Stimulated activated CD4-positive, alpha-beta T cell treated with anti-CD3 and anti-CD28 coated beads, Interleukin-15, amount 100 ng/mL, for 1 hour (primary cell): ENCODE measurements at regions not wholly inside any gene's neighbourhood (a gene's known extent, or its start where the extent isn't known, plus 50 kb on each side); places are given as distances from the start of the nearest gene placed in this dataset.
"Not testable (repeated sequence)": the region's sequence is repeated elsewhere in the genome, so short reads cannot be mapped to it uniquely, and the experiment has no call there.

Experiments
- DNase-seq, 2 donors: peaks; one replicate each; pipeline ENCODE4 v3.0.0-alpha.2; 2020; ENCODE audit warnings: low read depth in 1 of 2, low spot score in 1 of 2

DNA sequence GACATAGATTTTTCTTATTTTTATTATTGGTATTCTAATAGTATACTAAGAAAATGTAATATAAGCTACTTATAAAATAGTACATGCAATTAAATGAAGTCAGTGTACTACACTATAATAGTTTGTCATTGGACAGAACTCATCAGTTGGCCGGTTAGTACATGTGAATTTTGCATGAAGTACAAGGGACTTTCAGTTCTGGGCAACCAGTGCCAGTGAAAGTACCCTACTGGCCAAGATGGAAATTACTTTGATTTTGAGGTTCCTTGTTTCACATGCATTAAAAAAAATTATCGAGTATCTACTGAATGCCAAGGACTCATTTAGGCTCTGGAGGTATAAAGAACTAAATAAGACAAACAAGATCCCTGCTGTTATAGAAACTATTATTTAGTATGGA, 213.4 kb upstream of the ELL2 start:
- DNase-seq: no peak

DNA sequence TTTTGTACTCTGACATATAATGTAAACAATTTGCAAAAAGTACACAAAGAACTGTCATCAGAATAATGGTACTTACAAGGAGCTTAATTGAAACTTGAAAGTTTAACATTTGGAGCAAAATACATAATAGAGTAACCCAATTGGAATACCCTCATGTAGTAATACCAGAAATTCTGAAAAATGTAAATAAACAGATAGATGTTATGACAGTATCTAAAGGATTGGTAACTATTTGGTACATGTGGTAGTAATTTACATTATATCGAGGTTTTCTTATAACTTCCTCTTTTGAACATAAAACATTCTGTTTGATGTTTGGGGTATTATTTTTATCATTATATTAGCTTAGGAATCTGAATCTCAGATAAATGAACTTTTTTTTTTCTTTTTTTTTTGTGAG, 211.7 kb upstream of the ELL2 start:
- DNase-seq: no peak

DNA sequence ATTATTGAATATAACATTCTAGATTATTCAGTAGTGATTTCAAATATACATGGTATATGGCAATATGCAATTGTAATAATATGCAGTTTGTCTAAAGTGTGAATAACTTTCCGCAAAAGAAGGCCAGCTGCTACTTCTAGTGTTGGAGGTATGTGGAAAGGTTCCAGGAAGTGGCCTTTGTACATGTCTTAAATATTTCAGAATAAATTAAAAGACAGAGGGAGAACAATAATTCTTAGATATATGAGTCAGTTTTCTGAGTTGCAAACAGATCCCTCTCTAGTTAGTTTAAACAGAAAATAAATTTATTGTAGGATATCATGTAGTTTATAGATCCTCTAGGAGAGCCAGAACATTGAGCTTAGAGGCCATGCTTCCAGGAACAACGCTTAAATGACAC, 210.8 kb upstream of the ELL2 start:
- no peak for DNase-seq

DNA sequence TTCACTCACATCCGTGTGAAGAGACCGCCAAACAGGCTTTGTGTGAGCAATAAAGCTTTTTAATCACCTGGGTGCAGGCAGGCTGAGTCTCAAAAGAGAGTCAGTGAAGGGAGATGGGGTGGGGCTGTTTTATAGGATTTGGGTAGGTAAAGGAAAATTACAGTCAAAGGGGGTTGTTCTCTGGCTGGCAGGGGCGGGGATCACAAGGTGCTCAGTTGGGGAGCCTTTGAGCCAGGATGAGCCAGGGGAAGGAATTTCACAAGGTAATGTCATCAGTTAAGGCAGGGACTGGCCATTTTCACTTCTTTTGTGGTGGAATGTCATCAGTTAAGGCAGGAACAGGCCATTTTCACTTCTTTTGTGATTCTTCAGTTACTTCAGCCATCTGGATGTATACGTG, 210.3 kb upstream of the ELL2 start:
- not testable (repeated sequence) for DNase-seq

DNA sequence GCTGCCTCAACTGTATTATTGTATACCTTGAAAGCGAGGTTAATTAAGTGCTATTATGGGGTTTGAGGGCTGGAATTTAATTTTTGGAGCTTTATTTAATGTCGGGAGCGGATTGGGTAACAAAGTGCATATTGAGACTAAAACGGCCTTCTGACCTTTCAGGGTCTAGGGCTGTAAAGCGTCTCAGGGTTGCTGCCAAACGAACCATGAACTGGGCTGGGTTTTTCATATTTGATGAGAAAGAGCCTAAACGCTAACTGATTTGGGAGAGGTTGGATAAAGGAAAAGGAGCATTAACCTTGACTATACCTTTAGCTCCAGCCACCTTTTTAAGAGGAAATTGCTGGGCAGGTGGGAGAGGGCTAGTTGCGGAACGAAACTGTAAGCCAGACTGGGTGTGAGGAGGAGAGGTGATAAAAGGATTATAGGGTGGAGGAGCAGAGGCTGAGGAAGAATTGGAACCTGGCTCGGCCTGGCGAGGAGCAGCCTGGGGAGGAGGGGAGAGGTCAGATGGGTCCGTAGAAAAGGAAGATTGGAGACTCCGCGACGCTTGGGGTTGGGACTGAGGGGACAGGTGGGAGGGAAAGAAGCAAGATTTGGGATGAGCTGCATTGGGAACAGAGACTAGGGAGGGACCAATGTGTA, 209.0 kb upstream of the ELL2 start:
- DNase-seq: not testable (repeated sequence)

DNA sequence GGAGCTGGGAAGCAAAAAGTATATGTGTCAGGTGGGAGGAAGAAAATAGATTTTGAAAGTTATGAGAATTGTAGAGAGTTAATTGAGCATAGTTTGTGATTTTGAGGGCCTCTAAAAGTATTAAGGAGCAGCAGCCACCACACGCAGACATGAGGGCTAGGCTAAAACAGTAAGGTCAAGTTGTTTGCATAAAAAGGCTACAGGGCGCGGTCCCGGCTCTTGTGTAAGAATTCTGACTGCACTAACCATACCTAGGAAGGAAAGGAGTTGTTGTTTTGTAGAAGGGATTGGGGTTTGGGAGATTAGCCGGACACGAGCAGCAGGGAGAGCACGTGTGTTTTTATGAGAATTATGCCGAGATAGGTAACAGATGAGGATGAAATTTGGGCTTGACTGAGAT, 207.2 kb upstream of the ELL2 start:
- DNase-seq: not testable (repeated sequence)

DNA sequence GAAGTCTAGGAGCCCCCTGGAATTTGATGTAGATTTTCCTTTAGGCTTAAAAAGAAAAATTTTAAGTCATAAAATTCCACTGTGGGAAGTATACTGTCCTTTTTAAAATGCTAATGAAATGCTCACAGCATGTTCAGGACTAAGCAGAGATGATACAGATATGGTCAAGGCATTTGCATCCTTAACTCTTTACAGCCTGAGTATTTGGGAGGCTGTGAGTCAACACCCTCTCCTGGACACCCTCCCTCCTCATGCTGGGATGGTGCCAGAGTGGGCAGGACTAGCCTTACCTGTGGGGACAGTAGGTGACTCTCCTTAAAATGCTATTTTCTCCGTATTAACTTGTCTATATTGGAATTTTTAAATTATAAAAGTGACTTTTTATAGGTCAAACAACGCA, 197.4 kb upstream of the ELL2 start:
- DNase-seq: no peak

DNA sequence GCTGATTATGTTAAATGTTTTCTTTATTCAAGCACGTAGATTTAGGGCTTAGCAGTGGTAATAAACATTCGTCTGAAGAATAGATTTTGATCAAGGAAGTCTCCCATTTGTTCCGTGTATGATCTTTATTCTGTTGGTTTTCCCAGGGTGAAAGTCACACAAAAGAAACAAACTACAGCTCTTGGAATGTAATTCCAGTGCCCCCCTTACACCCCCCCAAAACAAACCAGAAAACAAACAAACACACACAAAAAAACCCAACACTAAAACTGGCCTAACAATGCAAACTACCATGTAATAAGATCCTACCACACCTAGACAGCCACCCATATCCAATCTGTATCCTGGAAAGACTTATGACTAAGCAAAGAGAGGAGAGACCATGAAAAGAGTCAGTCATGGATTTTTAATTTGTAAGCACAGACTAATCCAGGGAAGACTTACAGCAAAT, 196.2 kb upstream of the ELL2 start:
- DNase-seq: no peak

DNA sequence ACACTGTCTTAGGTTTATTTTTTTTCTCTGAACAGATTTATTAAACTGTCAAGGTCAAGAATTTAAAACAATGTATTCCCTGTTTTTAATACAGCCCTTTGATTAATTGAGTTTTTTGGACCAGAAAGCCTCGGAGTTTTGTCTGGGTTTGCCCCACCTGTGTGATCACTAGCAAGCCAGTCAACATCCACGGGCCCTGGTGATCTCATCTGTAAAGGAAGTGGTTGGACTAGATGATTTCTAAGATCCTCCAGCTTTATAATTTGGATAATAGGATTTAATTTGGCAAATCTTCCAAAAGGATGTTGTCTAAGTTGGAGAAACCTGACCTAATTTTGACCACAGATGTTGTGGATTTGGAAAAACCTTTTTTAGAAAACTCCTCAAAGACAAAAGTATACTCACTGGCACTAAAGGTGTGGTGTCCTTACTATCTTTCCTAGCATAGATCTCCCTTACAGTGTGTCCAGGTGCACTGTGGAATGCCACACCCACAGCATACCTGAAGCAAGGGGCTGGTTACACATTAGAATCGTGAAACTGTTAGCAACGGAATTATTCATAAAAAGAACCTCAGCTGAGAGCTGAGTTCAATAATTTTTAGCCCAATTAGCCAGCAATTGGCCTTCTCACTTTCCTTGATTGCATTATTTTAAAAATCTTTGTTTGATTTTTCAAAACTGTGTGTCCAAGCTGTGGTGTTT, 195.6 kb upstream of the ELL2 start:
- DNase-seq: no peak

DNA sequence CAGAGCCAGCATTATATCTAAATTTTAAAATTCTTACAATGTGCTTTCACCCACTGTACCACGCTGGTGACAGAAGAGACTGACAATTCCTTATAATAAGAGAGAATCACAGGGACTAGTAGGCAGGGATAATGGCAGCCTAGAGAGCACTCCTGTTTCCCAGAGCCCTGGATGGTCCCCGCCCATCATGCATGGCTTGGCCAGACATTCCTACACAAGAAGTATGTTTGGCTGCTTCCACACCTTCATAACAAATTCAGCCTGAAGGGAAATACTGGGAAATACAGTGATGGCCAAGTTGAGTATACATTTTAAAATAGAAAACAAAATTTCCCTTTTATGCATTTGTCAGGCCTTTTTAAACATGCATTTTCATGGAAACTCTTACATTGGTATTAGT, 193.5 kb upstream of the ELL2 start:
- no peak for DNase-seq

DNA sequence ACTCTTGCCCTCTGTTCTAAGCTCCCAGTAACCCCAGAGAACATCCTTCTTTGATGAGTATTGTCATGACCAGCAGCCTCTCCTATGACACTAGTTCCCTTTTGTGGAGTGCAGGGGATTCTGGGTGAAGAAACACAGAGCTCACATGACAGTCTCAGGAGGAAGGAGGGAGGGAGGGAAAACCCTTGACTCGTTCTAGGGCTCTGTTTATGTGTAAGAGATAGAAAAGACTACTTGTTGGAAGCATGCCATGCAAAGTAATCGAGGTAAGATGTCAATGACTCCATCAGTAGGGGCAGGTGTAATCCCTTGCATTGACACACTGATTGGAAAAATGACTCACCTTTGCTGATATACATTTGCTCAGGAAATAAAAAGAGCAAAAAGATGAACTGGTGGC, 190.2 kb upstream of the ELL2 start:
- DNase-seq: no peak

DNA sequence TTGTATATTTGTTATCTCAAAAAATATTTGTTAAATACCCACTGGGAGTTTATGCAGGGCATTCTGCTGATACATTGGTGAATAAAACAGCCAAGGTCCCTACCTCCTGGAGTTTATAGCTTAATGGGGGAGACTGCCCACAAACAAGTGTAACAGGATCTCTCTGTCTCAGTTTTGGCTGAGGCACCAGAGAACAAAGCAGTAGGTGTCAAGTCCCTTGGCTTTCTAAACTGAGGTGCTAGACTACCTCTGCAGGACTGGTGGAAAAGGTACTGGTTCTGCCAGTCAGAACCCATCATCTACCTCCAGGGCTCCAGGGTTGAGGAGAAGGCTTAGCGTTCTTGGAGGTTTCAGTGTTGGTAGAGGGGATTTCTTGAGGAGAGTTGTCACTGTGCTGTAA, 188.4 kb upstream of the ELL2 start:
- DNase-seq: no peak

DNA sequence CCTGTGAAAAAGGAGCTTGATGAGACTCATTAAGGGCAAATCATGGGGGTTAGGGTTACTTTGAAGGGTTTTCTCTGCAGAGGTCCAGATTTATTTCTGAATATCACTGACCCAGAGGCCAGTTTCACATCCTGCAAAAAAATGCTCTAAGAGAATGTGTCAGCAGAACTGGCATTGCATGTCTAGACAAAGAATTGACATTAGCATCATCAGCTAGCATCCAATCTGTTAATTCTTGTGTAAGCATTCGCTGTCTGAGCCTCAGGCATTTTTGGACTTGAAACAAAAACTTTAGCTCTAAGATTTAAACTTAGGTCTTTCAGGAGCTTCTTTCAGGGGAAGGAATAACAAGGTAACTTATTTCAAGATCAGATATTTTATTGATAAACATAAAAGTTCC, 187.9 kb upstream of the ELL2 start:
- DNase-seq: no peak

DNA sequence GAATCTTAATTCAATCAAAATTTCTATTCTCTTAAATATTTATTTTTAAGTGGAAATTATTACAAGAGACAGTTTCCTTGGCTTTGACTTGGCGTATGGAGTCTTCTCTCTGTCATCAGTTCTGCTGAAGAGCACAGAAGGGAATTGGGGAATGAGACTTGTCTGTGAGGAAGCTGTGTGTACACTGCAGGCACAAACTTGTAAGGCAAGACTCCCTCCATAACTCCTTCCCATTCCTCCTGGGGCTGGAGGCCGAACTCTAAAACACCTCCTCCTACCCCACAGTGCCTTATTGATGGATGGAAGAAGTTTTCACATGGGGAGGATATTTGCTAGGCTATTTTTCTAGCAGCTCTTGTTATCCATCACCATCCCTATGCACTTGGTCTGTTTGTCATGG, 187.4 kb upstream of the ELL2 start:
- no peak for DNase-seq

DNA sequence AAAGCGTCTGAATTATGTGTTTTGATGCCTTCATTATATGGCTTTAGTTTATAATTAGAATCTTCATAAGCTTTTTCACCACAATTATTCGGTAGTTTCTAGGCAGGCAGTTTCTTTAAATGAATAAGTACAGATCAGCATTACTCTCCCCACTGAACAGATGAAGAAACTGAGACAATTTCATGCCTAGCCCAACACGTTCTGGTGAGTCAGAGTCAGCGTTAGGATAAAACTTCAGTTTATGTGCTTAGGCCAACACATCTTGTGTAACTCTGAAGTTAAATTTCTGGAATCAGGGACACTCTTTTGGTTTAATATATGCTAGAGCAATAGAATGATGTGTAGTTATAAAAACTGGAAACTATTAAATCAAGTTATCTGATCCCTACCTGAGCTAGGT, 186.7 kb upstream of the ELL2 start:
- DNase-seq: no peak

DNA sequence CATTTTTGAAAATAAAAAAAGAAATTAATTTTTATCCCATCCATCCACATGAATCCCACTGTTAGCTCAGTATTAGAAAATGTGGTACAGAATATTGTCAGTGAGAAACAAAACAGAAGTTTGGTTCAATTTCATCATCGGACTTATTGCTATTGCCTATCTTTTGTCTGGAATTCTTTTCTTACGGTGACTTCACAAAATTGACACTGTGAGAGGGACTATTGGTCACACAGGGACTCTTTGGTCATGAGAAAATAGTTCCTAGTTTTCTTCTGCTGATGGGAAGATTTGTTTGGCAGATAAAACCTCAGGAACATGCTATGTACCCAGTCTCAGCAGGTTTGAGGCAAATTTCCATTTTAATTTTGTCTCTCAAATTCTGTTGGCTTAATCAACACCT, 186.2 kb upstream of the ELL2 start:
- DNase-seq: no peak

DNA sequence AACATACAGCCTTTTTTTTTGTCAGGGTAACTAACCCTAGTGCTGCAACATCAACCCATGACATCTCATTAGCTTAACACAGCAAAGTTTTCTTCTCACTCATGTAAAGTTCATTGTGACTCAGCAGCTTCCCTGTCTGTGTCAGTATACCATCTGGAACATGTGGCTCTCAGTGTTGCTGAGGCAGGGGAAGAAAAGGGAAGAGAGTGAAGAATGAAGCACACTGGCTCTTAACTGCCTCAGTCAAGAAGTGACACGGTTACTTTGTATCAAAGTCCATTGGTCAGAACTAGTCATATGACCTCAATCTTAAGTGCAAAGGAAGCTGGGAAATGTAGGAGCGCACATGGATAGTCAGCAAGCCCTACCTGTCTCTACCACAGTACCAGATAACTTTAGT, 185.0 kb upstream of the ELL2 start:
- no peak for DNase-seq

DNA sequence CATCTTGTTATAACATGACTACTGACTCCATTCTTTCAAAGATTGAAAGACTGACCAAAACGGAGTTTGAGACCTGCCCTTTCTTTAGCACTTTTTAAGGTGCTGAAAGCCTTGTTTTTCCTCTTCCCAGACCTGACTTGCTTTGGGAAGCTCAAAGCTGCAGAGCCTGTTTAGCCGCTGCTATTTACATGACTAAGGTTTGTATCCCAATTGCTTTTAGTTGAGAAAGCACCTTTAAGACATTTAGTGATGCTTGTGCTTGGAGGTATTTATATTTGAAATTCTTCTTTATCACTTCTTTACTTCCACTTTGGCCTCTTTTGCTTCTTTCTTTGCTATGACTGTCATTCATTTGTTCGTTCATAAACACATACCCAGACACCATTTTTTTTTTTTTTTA, 182.6 kb upstream of the ELL2 start:
- DNase-seq: no peak

DNA sequence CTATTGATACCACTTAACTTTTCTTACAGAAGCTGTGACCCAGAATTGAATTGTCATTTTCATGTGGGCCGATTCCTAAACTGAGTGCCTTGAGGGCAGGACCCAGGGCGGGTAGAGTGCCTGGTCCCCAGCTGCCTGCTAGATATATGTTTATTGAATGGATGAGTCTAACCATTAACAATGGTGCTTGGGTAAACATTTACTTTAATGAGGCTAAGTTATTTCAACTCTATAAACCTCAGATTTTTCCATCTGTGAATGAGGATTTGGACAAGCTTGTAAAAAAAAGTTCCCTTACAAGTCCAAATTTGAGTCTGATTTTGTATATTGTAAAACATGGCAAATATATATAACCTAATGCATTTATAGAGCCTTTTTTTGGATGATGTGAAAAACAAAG, 181.8 kb upstream of the ELL2 start:
- no peak for DNase-seq

DNA sequence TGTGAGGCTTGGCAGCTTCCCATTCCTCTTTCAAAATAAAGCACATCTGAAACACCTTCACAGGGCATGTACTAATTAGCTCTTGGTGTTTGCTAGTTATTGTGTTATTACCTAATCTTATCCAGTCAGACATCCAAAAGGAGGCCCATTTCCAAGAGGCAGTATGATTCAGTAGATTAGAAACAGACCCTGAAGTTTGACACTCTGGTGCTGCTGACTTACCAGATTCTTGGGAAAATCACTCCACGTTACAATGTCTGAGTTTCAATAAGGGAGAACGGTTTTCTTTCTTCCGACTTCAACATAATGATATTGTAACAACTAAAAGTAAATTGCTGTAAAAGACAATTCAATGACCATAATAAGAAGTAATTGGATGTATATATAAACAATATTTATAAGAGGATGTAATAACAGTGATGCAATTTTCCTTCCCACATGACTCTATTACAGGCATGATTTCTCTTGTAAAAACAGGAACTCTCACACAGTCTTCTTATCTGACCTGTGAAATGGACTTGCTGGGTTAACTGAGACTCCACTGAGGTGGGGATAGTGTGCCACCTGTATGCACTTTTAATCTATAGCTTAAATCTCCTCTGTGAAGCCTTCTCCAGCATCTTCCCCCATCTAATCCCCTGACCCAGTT, 181.3 kb upstream of the ELL2 start:
- no peak for DNase-seq

DNA sequence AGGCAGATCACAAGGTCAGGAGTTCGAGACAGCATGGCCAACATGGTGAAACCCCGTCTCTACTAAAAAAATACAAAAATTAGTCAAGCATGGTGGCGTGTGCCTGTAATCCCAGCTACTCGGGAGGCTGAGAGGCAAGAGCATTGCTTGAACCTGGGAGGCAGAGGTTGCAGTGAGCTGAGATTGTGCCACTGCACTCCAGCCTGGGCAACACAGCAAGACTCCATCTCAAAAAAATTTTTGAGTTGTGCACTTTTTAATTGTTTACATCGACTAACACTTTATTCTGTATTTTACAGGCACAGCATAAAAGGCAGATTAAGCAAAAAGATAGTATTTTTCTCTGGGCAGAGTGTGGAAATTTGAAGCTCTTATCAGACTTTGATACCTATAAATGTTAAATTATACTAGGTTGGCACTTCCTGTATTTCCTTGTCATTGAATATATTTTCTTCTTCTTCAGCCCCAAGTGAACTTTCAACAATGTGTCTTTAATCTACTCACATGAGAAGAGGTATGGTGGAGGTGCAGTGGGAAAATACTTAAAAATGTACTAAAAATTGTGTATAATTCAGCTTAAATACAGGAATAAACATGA, 180.6 kb upstream of the ELL2 start:
- DNase-seq: no peak

DNA sequence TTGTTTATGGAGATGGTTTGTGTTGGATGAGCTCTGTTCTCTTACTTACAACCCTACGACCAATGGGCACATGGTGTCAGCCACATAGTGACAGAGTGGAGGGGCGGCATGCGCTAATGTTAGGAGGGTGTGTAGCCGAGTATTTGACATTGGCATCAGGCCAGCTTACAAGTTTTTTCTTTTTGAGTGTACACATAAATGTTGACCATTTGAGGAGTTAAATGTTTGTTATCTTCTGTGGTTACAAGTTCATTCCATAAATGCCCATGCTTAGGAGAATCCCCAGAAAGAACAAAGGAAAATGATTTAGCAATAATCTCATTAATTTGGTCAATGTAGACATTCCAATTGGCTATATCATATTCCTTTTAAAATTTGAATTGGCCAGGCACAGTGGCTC, 180.1 kb upstream of the ELL2 start:
- no peak for DNase-seq
